Brain microvascular endothelial cell (primary cell): ENCODE measurements at regions not wholly inside any gene's neighbourhood (a gene's known extent, or its start where the extent isn't known, plus 50 kb on each side); places are given as distances from the start of the nearest gene placed in this dataset.
A peak's percentile ranks its signal among the peaks of the same experiment; 100 is the strongest.

ENCODE experiments used
- DNase-seq: peaks from one replicate; pipeline ENCODE4 v3.0.0-alpha.2; 2020
- H3K27ac ChIP-seq: fragments of 250-450 bp; sonication (Bioruptor Pico); 2 replicates; pipeline ENCODE4 v1.5.1; 2020; ENCODE audit warnings: mild to moderate bottlenecking, moderate library complexity
- H3K27me3 ChIP-seq: fragments of 250-450 bp; sonication (Bioruptor Pico); replicated peaks from 2 replicates; pipeline ENCODE4 v1.5.1; 2020; ENCODE audit warnings: mild to moderate bottlenecking
- H3K36me3 ChIP-seq: fragments of 250-450 bp; sonication (Bioruptor Pico); replicated peaks from 2 replicates; pipeline ENCODE4 v1.5.1; 2020; ENCODE audit warnings: mild to moderate bottlenecking
- H3K4me3 ChIP-seq: 2 replicates; pipeline ENCODE4 v1.5.1; 2011; ENCODE audit warnings: low read depth, mild to moderate bottlenecking, control low read depth, low read length, moderate library complexity
- in situ Hi-C: cut with HindIII; loops from 2 replicates; pipeline ENCODE4 v1.10.0; 2017; ENCODE audit warnings: low sequenced_read_pairs, low pct_ligation_motif_present
- TF ChIP-seq, protein P1 (sequence below): IDR thresholded peaks from 2 replicates; pipeline ENCODE4 v1.5.1; 2011; ENCODE audit warnings: low read depth, mild to moderate bottlenecking, moderate library complexity, low read length, control low read depth, inconsistent platforms; ENCODE audit errors: missing control alignments

- in situ Hi-C loops: no loop called here
- TF ChIP-seq, protein P1, sequence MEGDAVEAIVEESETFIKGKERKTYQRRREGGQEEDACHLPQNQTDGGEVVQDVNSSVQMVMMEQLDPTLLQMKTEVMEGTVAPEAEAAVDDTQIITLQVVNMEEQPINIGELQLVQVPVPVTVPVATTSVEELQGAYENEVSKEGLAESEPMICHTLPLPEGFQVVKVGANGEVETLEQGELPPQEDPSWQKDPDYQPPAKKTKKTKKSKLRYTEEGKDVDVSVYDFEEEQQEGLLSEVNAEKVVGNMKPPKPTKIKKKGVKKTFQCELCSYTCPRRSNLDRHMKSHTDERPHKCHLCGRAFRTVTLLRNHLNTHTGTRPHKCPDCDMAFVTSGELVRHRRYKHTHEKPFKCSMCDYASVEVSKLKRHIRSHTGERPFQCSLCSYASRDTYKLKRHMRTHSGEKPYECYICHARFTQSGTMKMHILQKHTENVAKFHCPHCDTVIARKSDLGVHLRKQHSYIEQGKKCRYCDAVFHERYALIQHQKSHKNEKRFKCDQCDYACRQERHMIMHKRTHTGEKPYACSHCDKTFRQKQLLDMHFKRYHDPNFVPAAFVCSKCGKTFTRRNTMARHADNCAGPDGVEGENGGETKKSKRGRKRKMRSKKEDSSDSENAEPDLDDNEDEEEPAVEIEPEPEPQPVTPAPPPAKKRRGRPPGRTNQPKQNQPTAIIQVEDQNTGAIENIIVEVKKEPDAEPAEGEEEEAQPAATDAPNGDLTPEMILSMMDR: no peak
- DNase-seq: no peak
- H3K4me3 ChIP-seq: no peak overlapping the region
- H3K27ac ChIP-seq: no peak overlapping the region
- no peaks in the 10 kb centered on the region for H3K27me3 ChIP-seq
- H3K36me3 ChIP-seq: no peaks in the 10 kb centered on the region
Measured at GRCh38 chr18:55024564-55024963, 65.3 kb upstream of the CCDC68 start.

DNA sequence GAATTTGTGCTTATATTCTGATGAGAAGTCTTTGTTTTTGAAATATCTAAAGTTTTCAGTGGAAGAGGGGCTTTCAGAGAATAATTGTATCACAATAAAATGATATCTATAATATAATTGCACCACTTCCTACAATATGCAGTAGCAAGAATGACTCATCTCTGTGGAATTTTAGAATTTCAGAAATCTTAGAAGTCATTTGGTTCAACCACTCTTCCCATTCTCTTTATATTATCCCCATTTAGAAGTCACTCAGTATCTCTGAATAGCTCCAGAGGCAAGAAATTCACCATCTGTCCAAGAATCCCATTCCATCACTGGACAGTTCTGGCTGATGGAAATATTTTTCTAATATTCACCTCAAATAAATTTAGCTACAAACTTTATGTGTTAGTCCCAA, 59.3 kb upstream of the CCDC68 start:
- no peak overlapping the region for H3K27ac ChIP-seq
- in situ Hi-C loops: no loop called here
- peak; percentile 15 for DNase-seq
- H3K4me3 ChIP-seq: no peak overlapping the region
- TF ChIP-seq, protein P1: no peak
- H3K36me3 ChIP-seq: no peaks in the 10 kb centered on the region
- H3K27me3 ChIP-seq: no peaks in the 10 kb centered on the region

- TF ChIP-seq, protein P1: no peak
- in situ Hi-C loops: no loop called here
- no peak for DNase-seq
Measured at GRCh38 chr18:55014095-55014494, 54.8 kb upstream of the CCDC68 start.

DNA sequence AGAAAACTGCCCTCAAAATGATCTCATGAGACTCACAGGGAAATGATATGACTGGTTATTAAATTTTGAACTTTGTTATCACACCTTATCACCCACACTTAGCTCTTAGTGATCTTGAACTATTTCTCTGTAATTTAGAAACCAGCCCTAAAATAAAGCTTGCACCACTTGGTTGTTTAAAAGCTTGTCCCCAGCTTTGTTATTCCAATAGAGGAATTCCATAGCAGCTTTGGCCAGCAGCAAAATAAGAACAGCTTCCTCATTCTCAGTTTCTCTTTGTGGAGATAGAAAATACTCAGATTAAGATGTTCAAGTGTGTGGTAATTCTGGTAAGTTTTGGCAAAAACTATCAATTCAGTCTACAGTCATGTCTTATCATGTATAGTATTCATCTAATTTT, 54.4 kb upstream of the CCDC68 start:
- Histone ChIP-seq H3K27ac (no peak overlapping the region), H3K4me3 (no peak overlapping the region), H3K36me3 (no peaks in the 10 kb centered on the region), H3K27me3 (no peaks in the 10 kb centered on the region)
- in situ Hi-C loops: no loop called here
- TF ChIP-seq, protein P1: no peak
- DNase-seq: no peak

More at GRCh38 chr18:55014095-55014494, 54.8 kb upstream of the CCDC68 start:
- no peak overlapping the region for H3K27ac ChIP-seq
- no peaks in the 10 kb centered on the region for H3K36me3 ChIP-seq
- no peak overlapping the region for H3K4me3 ChIP-seq
- no peaks in the 10 kb centered on the region for H3K27me3 ChIP-seq

DNA sequence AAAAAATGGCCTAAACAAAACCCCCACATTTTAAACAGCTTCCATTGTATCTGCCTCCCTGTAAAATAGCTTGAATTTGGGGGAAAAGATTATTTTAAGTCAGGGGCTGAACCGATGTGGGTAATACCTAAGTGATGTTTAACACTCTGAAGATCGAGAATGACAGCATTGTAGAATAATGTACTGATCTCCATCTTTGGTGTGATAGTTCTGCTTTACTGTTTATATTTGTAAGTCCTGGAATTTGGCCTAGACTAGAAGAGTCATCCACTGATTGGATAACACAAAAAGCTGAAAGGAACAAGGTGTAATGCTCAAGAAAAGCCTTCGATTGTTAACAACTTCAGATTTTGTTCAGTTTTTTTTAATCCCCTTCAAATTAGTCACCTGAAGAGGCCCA, 53.8 kb upstream of the CCDC68 start:
- H3K27ac ChIP-seq: no peak overlapping the region
- H3K36me3 ChIP-seq: no peaks in the 10 kb centered on the region
- in situ Hi-C loops: no loop called here
- TF ChIP-seq, protein P1: no peak
- H3K27me3 ChIP-seq: no peaks in the 10 kb centered on the region
- no peak for DNase-seq
- H3K4me3 ChIP-seq: no peak overlapping the region

DNA sequence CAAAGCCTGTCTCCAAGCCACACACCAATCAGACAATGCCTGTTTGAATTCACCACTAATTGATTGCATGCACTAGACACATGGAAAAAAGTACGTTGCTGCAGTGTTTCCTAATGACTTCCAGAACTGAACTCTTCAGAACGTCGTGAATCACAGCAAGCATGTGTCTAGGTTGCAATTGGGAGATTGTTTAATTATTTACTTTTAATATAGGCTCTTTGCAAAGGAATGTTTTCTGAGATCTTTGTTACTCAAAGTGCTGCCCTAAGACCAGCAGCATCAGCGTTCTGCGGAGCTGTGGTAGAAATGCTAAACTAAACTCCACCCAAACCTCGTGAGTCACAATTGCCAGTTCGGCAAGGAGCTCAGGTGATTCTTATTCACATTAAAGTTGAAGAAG, 52.7 kb upstream of the CCDC68 start:
- TF ChIP-seq, protein P1: no peak
- Histone ChIP-seq H3K27ac (no peak overlapping the region), H3K36me3 (no peaks in the 10 kb centered on the region), H3K4me3 (no peak overlapping the region), H3K27me3 (no peaks in the 10 kb centered on the region)
- no peak for DNase-seq
- in situ Hi-C loops: no loop called here
